Endothelial cell of umbilical vein (primary cell): ENCODE measurements at regions not wholly inside any gene's neighbourhood (a gene's known extent, or its start where the extent isn't known, plus 50 kb on each side); places are given as distances from the start of the nearest gene placed in this dataset.

Experiments used
- BruUV-seq: library from RNA; stranded (reverse); fragments of 400-500 nt; replicated peaks from 2 replicates; lab custom pipeline; 2021; lab: Mats Ljungman, UMichigan
- CTCF ChIA-PET: fragments of 300-600, 350-600 bp; sonication (Branson Sonifier 250); formaldehyde crosslinking; loops from one replicate; lab custom pipeline; 2021; ENCODE audit warnings: antibody characterized with exemption, inconsistent platforms; lab: Charles Lee
- POLR2A ChIA-PET: fragments of 300-600, 350-600 bp; sonication (Branson Sonifier 250); formaldehyde crosslinking; loops from one replicate; lab custom pipeline; 2021; ENCODE audit warnings: antibody characterized with exemption, inconsistent platforms; lab: Charles Lee
- DNase-seq: peaks from one replicate; pipeline ENCODE4 v3.0.0-alpha.2; 2011; ENCODE audit warnings: low read depth, low spot score
- FAIRE-seq: peaks from 2 replicates; lab custom pipeline; 2011; peaks lifted over from hg19 to GRCh38; lab: Jason Lieb, UNC
- H2AFZ ChIP-seq: 2 replicates; pipeline ENCODE4 v1.6.0; 2012; ENCODE audit warnings: low read depth, low read length, control low read depth, inconsistent platforms
- H3K27ac ChIP-seq: 2 replicates; pipeline ENCODE4 v1.5.1; 2011; ENCODE audit warnings: low read depth, mild to moderate bottlenecking, control low read depth, low read length, moderate library complexity; ENCODE audit not compliant: insufficient read depth
- H3K27me3 ChIP-seq, 2 experiments: 2 replicates each; pipeline versions ENCODE4 v1.6.0 to v1.6.1; 2011; ENCODE audit warnings: low read length in 2 of 2, mixed read lengths in 1 of 2; ENCODE audit not compliant: control insufficient read depth in 2 of 2, insufficient read depth in 2 of 2
- H3K36me3 ChIP-seq, 2 experiments: 2 replicates in 1 of 2; 3 replicates in 1 of 2; pipeline ENCODE4 v1.5.1; 2011; ENCODE audit warnings: low read length in 2 of 2, mild to moderate bottlenecking in 1 of 2, moderate library complexity in 1 of 2; ENCODE audit not compliant: control insufficient read depth in 2 of 2, insufficient read depth in 2 of 2; ENCODE audit errors: extremely low read depth in 1 of 2
- H3K4me1 ChIP-seq: 3 replicates; pipeline ENCODE4 v1.5.1; 2011; ENCODE audit warnings: mild to moderate bottlenecking, low read length; ENCODE audit not compliant: control insufficient read depth, insufficient read depth; ENCODE audit errors: extremely low read depth
- H3K4me2 ChIP-seq: 2 replicates; pipeline ENCODE4 v1.6.1; 2011; ENCODE audit warnings: low read length, control low read depth, mixed read lengths; ENCODE audit not compliant: insufficient read depth
- H3K4me3 ChIP-seq, 3 experiments: fragments of 200-600 bp in 1 of 3; sonication (generic), shearing (Covaris generic) in 1 of 3; replicated peaks in 1 of 3; 2 replicates each; pipeline ENCODE4 v1.5.1; 2011 to 2016; ENCODE audit warnings: control low read depth in 3 of 3, low read length in 3 of 3, mild to moderate bottlenecking in 2 of 3, inconsistent platforms in 1 of 3, low read depth in 1 of 3, moderate library complexity in 1 of 3; ENCODE audit not compliant: insufficient read depth in 1 of 3
- H3K79me2 ChIP-seq: 2 replicates; pipeline ENCODE4 v1.6.0; 2012; ENCODE audit warnings: low read length, inconsistent platforms; ENCODE audit not compliant: control insufficient read depth, insufficient read depth
- H3K9ac ChIP-seq: replicated peaks from 2 replicates; pipeline ENCODE3; 2011; ENCODE audit warnings: low read length, control low read depth; ENCODE audit not compliant: insufficient read depth; ENCODE audit errors: extremely low read depth
- H3K9me1 ChIP-seq: replicated peaks from 3 replicates; pipeline ENCODE4 v1.6.0; 2011; ENCODE audit warnings: mild to moderate bottlenecking, low read length; ENCODE audit not compliant: control insufficient read depth, insufficient read depth; ENCODE audit errors: extremely low read depth
- H3K9me3 ChIP-seq: replicated peaks from 2 replicates; pipeline ENCODE4 v1.5.1; 2012; ENCODE audit warnings: low read length, inconsistent platforms; ENCODE audit not compliant: control insufficient read depth, insufficient read depth
- H4K20me1 ChIP-seq: replicated peaks from 2 replicates; pipeline ENCODE3; 2011; ENCODE audit warnings: mild to moderate bottlenecking, low read length; ENCODE audit not compliant: control insufficient read depth, insufficient read depth; ENCODE audit errors: extremely low read depth
- CTCF ChIP-seq, 2 donors: IDR thresholded peaks; 1 replicate in 1 of 2; 2 replicates in 1 of 2; pipeline ENCODE4 v1.5.1; 2011; ENCODE audit warnings: low read length in 2 of 2, mild to moderate bottlenecking in 2 of 2, moderate library complexity in 2 of 2, control low read depth in 1 of 2, inconsistent platforms in 1 of 2, low read depth in 1 of 2; ENCODE audit not compliant: insufficient read depth in 1 of 2; ENCODE audit errors: extremely low read depth in 1 of 2
- EZH2 ChIP-seq: IDR thresholded peaks from 2 replicates; pipeline ENCODE4 v1.6.1; 2012; ENCODE audit warnings: borderline replicate concordance, low read depth, mild to moderate bottlenecking, moderate library complexity, low read length, inconsistent platforms; ENCODE audit not compliant: severe bottlenecking
- FOS ChIP-seq: IDR thresholded peaks from 2 replicates; pipeline ENCODE4 v1.6.1; 2011; ENCODE audit warnings: mild to moderate bottlenecking, low read length, moderate library complexity, borderline replicate concordance; ENCODE audit not compliant: insufficient read depth
- GATA2 ChIP-seq: IDR thresholded peaks from 2 replicates; pipeline ENCODE4 v1.7.0; 2011; ENCODE audit warnings: low read depth, mild to moderate bottlenecking, moderate library complexity, mixed read lengths, low read length; ENCODE audit not compliant: insufficient read length, insufficient read depth
- JUN ChIP-seq: IDR thresholded peaks from 2 replicates; pipeline ENCODE4 v1.6.1; 2011; ENCODE audit warnings: borderline replicate concordance, low read depth; ENCODE audit not compliant: insufficient read length, insufficient read depth
- MAX ChIP-seq: IDR thresholded peaks from 2 replicates; pipeline ENCODE4 v1.6.1; 2011; ENCODE audit not compliant: insufficient read depth, insufficient read length
- MYC ChIP-seq: IDR thresholded peaks from one replicate; pipeline ENCODE4 v1.6.1; 2011; ENCODE audit warnings: mild to moderate bottlenecking, low read depth, low read length
- POLR2A ChIP-seq: IDR thresholded peaks from 2 replicates; pipeline ENCODE4 v1.6.1; 2012; ENCODE audit warnings: low read depth, mild to moderate bottlenecking, control low read depth, low read length
- POLR2AphosphoS5 ChIP-seq: IDR thresholded peaks from 2 replicates; pipeline ENCODE4 v1.6.1; 2012; ENCODE audit warnings: low read depth, mild to moderate bottlenecking, control low read depth, low read length, moderate library complexity; ENCODE audit not compliant: insufficient read depth
- dilution Hi-C: fragments of 300-500 bp; cut with MboI; formaldehyde crosslinking; loops from one replicate; pipeline ENCODE4 v1.15.0; 2019; ENCODE audit warnings: low sequenced_read_pairs; ENCODE audit not compliant: extremely low pct_ligation_motif_present
- intact Hi-C: fragments of 100-400 bp; cut with micrococcal nuclease; formaldehyde crosslinking; loops from one replicate; pipeline ENCODE4 v1.10.0; 2022

- no peak overlapping the region for H3K4me2 ChIP-seq
- no peaks in the 10 kb centered on the region for H4K20me1 ChIP-seq
- DNase-seq (no peak), FAIRE-seq (no peak)
- H3K27me3 ChIP-seq = no peaks in the 10 kb centered on the region
- intact Hi-C loops = no loop called here
- no peaks in the 10 kb centered on the region for H3K36me3 ChIP-seq
- H3K4me3 ChIP-seq = no peak overlapping the region
- H2AFZ ChIP-seq = no peak overlapping the region
- TF ChIP-seq GATA2 (no peak), POLR2AphosphoS5 (no peak), MYC (no peak), POLR2A (no peak), EZH2 (no peak), CTCF (IDR thresholded peaks at IDR 0.05; ENCODE audit: extremely low read depth in 1 of 2, insufficient read depth in 1 of 2, low read depth in 1 of 2, low read length in 2 of 2) (no peak), MAX (no peak), FOS (no peak), JUN (no peak)
- H3K4me1 ChIP-seq = no peaks in the 10 kb centered on the region
- no peak overlapping the region for H3K9ac ChIP-seq
- CTCF ChIA-PET = no interaction called here
- no peaks in the 10 kb centered on the region for H3K79me2 ChIP-seq
- dilution Hi-C loops = no loop called here
- POLR2A ChIA-PET = no interaction called here
- no peaks in the 10 kb centered on the region for H3K9me1 ChIP-seq
- peaks cover 6% of the 10 kb centered on the region for H3K9me3 ChIP-seq
- H3K27ac ChIP-seq = no peak overlapping the region
- BruUV-seq = no TSS peak
Observed at GRCh38 chr18:73831688-73832087, 315.9 kb downstream of the FBXO15 start.
